Upper lobe of left lung (tissue), 6 donors: ENCODE measurements at regions not wholly inside any gene's neighbourhood (a gene's known extent, or its start where the extent isn't known, plus 50 kb on each side); places are given as distances from the start of the nearest gene placed in this dataset.

Experiments
- ATAC-seq, 2 donors: fragments of 200-7000 bp; cut with Tn5 transposase; one replicate each; pipeline ENCODE4 v1.9.1; 2022; ENCODE audit warnings: mild to moderate bottlenecking in 2 of 2, moderate library complexity in 2 of 2; ENCODE audit not compliant: low FRiP score in 2 of 2
- DNase-seq, 2 donors: peaks; one replicate each; pipeline ENCODE4 v3.0.0-alpha.2; 2019 to 2020
- H3K27ac ChIP-seq, 4 donors: fragments of 200-600 bp; sonication (generic); one replicate each; pipeline ENCODE4 v1.5.1; 2016 to 2019
- H3K27me3 ChIP-seq, 4 donors: fragments of 200-600 bp; sonication (generic); one replicate each; pipeline ENCODE4 v1.5.1; 2017 to 2019
- H3K36me3 ChIP-seq, 4 donors: fragments of 200-600 bp; sonication (generic); one replicate each; pipeline ENCODE4 v1.5.1; 2016 to 2019
- H3K4me1 ChIP-seq, 4 donors: fragments of 200-600 bp; sonication (generic); one replicate each; pipeline ENCODE4 v1.5.1; 2018 to 2019
- H3K4me3 ChIP-seq, 4 donors: fragments of 200-600 bp; sonication (generic); one replicate each; pipeline ENCODE4 v1.5.1; 2017 to 2019; ENCODE audit warnings: mild to moderate bottlenecking in 2 of 4, moderate library complexity in 1 of 4
- H3K9me3 ChIP-seq, 4 donors: fragments of 200-600 bp; sonication (generic); one replicate each; pipeline ENCODE4 v1.5.1; 2018 to 2019
- EP300 ChIP-seq, 4 donors: sonication (generic); formaldehyde crosslinking; IDR thresholded peaks; one replicate each; pipeline ENCODE4 v1.5.1; 2017; ENCODE audit warnings: antibody characterized with exemption in 4 of 4, control low read depth in 2 of 4
- POLR2A ChIP-seq, 4 donors: fragments of 450-650 bp; IDR thresholded peaks; one replicate each; pipeline ENCODE4 v1.5.1; 2016 to 2017; ENCODE audit warnings: antibody characterized with exemption in 4 of 4, mild to moderate bottlenecking in 2 of 4
- POLR2AphosphoS5 ChIP-seq, 2 donors: sonication (generic); formaldehyde crosslinking; IDR thresholded peaks; one replicate each; pipeline ENCODE4 v1.5.1; 2017; ENCODE audit warnings: antibody characterized with exemption in 2 of 2
- WGBS, 2 donors: methylation state at CpG; one replicate each; pipeline ENCODE4 v1.1.5; 2017 to 2018; 5-methylcytosine and 5-hydroxymethylcytosine counted together
- TF ChIP-seq, protein P1 (sequence below), 6 experiments: fragments of 450-650 bp in 4 of 6; fragments of 200-600 bp in 2 of 6; sonication (generic) in 2 of 6; IDR thresholded peaks; one replicate each; pipeline ENCODE4 v1.5.1; 2016 to 2019; ENCODE audit warnings: antibody characterized with exemption in 6 of 6
- donor health status: DM: no; HTN: no; CAD: no; lungs with moderate emphysema.
- donor health status: DM: no; HTN: yes; CAD: no; lungs with severe emphysema.

GRCh38 chr12:124380796-124381455 lies 86.0 kb downstream of the RFLNA start:
- no peaks in the 10 kb centered on the region for H3K9me3 ChIP-seq
- H3K4me1 ChIP-seq = peaks cover 40 to 66% (median 46%) of the 10 kb centered on the region in 4 donors
- H3K27me3 ChIP-seq = no peaks in the 10 kb centered on the region
- peaks cover 7 to 86% (median 61%) of the 10 kb centered on the region in 4 donors for H3K36me3 ChIP-seq
- ATAC-seq (peak in 1 of 2 donors; percentile 1), DNase-seq (peak in 1 of 2 donors; percentile 3)
- H3K27ac ChIP-seq = peak overlapping the region; percentile 75 to 89 (median 88)
- no peak overlapping the region for H3K4me3 ChIP-seq
- WGBS, 2 donors = 47 to 63% methylated on average over 8 of the region's 8 CpGs
- TF ChIP-seq POLR2AphosphoS5 (IDR thresholded peaks at IDR 0.05) (no peak), POLR2A (IDR thresholded peaks at IDR 0.05) (no peak), EP300 (IDR thresholded peaks at IDR 0.05) (no peak)
- TF ChIP-seq, protein P1, sequence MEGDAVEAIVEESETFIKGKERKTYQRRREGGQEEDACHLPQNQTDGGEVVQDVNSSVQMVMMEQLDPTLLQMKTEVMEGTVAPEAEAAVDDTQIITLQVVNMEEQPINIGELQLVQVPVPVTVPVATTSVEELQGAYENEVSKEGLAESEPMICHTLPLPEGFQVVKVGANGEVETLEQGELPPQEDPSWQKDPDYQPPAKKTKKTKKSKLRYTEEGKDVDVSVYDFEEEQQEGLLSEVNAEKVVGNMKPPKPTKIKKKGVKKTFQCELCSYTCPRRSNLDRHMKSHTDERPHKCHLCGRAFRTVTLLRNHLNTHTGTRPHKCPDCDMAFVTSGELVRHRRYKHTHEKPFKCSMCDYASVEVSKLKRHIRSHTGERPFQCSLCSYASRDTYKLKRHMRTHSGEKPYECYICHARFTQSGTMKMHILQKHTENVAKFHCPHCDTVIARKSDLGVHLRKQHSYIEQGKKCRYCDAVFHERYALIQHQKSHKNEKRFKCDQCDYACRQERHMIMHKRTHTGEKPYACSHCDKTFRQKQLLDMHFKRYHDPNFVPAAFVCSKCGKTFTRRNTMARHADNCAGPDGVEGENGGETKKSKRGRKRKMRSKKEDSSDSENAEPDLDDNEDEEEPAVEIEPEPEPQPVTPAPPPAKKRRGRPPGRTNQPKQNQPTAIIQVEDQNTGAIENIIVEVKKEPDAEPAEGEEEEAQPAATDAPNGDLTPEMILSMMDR (IDR thresholded peaks at IDR 0.05) = no peak

GRCh38 chr12:124379938-124380754 lies 85.3 kb downstream of the RFLNA start:
- Histone ChIP-seq H3K9me3 (no peaks in the 10 kb centered on the region), H3K4me1 (peaks cover 40 to 58% (median 46%) of the 10 kb centered on the region in 4 donors), H3K27me3 (no peaks in the 10 kb centered on the region), H3K4me3 (no peak overlapping the region), H3K27ac (peak overlapping the region; percentile 75 to 89 (median 88)), H3K36me3 (peaks cover 7 to 86% (median 61%) of the 10 kb centered on the region in 4 donors)
- TF ChIP-seq, protein P1 (IDR thresholded peaks at IDR 0.05) = peak; percentile 29 to 62 (median 54)
- peak in 2 of 4 donors; percentile 53 to 80 for TF ChIP-seq EP300 (IDR thresholded peaks at IDR 0.05)
- peak in 1 of 4 donors; percentile 50 for TF ChIP-seq POLR2A (IDR thresholded peaks at IDR 0.05)
- TF ChIP-seq POLR2AphosphoS5 (IDR thresholded peaks at IDR 0.05) = peak; percentile 83 to 87
- peak; percentile 69 for ATAC-seq
- peak; percentile 69 to 86 for DNase-seq
- WGBS, 2 donors = 23 to 49% methylated on average over 8 to 27 of the region's 31 CpGs

- WGBS, 2 donors = 75 to 77% methylated on average over 16 to 17 of the region's 17 CpGs
- Histone ChIP-seq H3K27me3 (no peaks in the 10 kb centered on the region), H3K27ac (peak overlapping the region; percentile 75 to 89 (median 88)), H3K4me3 (no peak overlapping the region), H3K4me1 (peaks cover 40 to 56% (median 46%) of the 10 kb centered on the region in 4 donors), H3K36me3 (peaks cover 6 to 86% (median 60%) of the 10 kb centered on the region in 4 donors), H3K9me3 (no peaks in the 10 kb centered on the region)
- ATAC-seq = no peak
- TF ChIP-seq EP300 (IDR thresholded peaks at IDR 0.05) = no peak
- TF ChIP-seq POLR2A (IDR thresholded peaks at IDR 0.05) = no peak
- TF ChIP-seq, protein P1 (IDR thresholded peaks at IDR 0.05) = no peak
- TF ChIP-seq POLR2AphosphoS5 (IDR thresholded peaks at IDR 0.05) = no peak
- peak in 1 of 2 donors; percentile 48 for DNase-seq
Observed at GRCh38 chr12:124379379-124379937, 84.6 kb downstream of the RFLNA start.

GRCh38 chr12:124378926-124379325 lies 84.0 kb downstream of the RFLNA start:
- H3K27me3 ChIP-seq = no peaks in the 10 kb centered on the region
- TF ChIP-seq POLR2A (IDR thresholded peaks at IDR 0.05) (no peak), POLR2AphosphoS5 (IDR thresholded peaks at IDR 0.05) (no peak), EP300 (IDR thresholded peaks at IDR 0.05) (no peak)
- TF ChIP-seq, protein P1 (IDR thresholded peaks at IDR 0.05) = no peak
- no peak for ATAC-seq
- peaks cover 40 to 51% (median 46%) of the 10 kb centered on the region in 4 donors for H3K4me1 ChIP-seq
- H3K36me3 ChIP-seq = peaks cover 4 to 86% (median 60%) of the 10 kb centered on the region in 4 donors
- WGBS, 2 donors = 84 to 88% methylated on average over 13 of the region's 13 CpGs
- peak in 1 of 2 donors; percentile 30 for DNase-seq
- peak overlapping the region; percentile 75 to 89 (median 88) for H3K27ac ChIP-seq
- H3K4me3 ChIP-seq = no peak overlapping the region
- H3K9me3 ChIP-seq = no peaks in the 10 kb centered on the region
